ENCODE measurements at regions not wholly inside any gene's neighbourhood (a gene's known extent, or its start where the extent isn't known, plus 50 kb on each side); places are given as distances from the start of the nearest gene placed in this dataset.

DNA sequence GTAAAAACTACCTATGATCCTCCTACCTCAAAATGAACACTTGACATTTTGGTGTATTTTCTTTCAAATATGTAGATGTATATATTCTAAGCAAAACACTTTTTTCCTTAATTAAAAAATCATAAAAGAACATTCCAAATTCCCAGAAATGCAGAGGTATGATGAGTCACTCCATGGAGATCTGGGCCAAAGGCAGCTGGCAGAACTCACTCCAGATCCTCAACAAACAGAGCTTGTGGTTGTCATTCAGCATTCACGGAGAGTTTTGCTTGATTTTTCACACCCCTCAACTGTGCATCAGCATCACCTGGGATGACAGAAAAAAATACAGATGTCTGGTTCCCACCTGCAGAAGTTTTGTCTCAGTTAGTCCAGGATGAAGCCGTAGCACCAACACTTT, 144.6 kb downstream of the KIT start:
- TF ChIP-seq, protein P1, sequence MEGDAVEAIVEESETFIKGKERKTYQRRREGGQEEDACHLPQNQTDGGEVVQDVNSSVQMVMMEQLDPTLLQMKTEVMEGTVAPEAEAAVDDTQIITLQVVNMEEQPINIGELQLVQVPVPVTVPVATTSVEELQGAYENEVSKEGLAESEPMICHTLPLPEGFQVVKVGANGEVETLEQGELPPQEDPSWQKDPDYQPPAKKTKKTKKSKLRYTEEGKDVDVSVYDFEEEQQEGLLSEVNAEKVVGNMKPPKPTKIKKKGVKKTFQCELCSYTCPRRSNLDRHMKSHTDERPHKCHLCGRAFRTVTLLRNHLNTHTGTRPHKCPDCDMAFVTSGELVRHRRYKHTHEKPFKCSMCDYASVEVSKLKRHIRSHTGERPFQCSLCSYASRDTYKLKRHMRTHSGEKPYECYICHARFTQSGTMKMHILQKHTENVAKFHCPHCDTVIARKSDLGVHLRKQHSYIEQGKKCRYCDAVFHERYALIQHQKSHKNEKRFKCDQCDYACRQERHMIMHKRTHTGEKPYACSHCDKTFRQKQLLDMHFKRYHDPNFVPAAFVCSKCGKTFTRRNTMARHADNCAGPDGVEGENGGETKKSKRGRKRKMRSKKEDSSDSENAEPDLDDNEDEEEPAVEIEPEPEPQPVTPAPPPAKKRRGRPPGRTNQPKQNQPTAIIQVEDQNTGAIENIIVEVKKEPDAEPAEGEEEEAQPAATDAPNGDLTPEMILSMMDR (IDR thresholded peaks at IDR 0.05; ENCODE audit: insufficient read depth, low read length, poor library complexity, severe bottlenecking): no peak
- TF ChIP-seq EZH2phosphoT487 (conservative IDR thresholded peaks at IDR 0.05; ENCODE audit: low read length): no peak

All from SU-DHL-6 (cell line).